AG10803 (cell line): ENCODE measurements at regions not wholly inside any gene's neighbourhood (a gene's known extent, or its start where the extent isn't known, plus 50 kb on each side); places are given as distances from the start of the nearest gene placed in this dataset.

ENCODE experiments used
- DNase-seq: peaks from one replicate; pipeline ENCODE4 v3.0.0; 2010; ENCODE audit warnings: low read depth
- H3K4me3 ChIP-seq: 2 replicates; pipeline ENCODE4 v1.5.1; 2011; ENCODE audit warnings: mild to moderate bottlenecking, low read length, control low read depth
- TF ChIP-seq, protein P1 (sequence below): conservative IDR thresholded peaks from 2 replicates; pipeline ENCODE4 v1.5.1; 2011; ENCODE audit warnings: mild to moderate bottlenecking, low read length, control low read depth, inconsistent platforms

DNA sequence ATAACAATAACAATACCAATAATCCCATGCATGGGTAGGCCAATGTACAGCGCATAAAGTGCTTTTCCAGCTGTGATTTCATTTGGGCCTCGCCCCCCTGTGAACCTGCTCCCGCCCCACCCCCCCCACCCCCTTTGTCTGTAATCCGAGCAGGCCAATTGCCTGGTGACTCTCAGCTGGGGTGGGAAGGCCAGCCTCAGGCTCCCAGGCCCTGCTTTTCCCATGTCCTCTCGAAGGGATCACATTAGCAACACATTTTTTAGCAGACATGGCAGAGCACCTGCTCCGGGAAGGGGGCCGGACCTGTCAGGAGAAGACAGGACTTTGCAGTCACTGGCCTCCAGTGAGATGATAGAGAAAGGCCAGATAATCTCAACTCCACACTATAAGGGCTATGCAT is 439.3 kb downstream of the RPS24 start:
- H3K4me3 ChIP-seq, result no peak overlapping the region
- TF ChIP-seq, protein P1, sequence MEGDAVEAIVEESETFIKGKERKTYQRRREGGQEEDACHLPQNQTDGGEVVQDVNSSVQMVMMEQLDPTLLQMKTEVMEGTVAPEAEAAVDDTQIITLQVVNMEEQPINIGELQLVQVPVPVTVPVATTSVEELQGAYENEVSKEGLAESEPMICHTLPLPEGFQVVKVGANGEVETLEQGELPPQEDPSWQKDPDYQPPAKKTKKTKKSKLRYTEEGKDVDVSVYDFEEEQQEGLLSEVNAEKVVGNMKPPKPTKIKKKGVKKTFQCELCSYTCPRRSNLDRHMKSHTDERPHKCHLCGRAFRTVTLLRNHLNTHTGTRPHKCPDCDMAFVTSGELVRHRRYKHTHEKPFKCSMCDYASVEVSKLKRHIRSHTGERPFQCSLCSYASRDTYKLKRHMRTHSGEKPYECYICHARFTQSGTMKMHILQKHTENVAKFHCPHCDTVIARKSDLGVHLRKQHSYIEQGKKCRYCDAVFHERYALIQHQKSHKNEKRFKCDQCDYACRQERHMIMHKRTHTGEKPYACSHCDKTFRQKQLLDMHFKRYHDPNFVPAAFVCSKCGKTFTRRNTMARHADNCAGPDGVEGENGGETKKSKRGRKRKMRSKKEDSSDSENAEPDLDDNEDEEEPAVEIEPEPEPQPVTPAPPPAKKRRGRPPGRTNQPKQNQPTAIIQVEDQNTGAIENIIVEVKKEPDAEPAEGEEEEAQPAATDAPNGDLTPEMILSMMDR, result no peak
- no peak for DNase-seq

DNA sequence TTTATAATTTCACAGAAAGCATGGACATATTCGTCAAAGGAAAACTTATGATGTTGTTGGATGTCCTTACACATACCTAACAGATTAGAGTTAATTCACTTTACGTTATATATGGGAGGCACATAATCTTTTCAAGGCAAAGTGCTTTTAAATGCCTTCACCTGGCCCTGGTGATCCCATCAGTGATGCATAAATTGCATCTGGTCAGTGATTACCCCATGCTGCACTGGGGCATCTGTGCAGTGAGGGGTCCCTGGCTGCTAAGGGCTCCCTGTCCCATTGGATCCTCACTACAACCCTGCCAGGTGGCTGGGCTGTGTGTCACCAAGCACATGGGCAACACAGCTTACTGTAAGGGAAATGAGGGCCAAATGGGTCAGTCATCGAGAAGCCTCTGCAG is 441.1 kb downstream of the RPS24 start:
- TF ChIP-seq, protein P1, result no peak
- no peak for DNase-seq

DNA sequence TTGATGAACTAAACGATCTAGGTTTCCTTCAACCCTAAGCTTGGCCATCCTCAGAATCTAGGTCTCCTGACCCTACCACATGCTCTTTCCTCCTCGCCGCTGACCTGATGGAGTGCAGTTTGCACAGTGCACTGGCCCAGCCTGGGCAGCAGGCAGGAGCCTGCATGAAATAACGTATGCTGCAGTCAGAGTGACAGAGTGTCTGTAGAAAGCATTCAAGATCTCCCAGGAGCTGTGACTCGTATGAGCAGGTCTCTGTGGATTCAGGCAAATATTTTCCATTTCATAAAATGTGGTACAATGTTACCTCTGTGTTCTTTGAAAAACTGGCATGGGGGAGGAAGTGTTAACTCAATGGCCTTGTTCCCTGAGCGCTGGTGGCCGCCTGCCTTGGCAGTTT is 441.8 kb downstream of the RPS24 start:
- TF ChIP-seq, protein P1, result no peak
- H3K4me3 ChIP-seq, result no peak overlapping the region
- DNase-seq, result no peak

More for the DNA sequence above, 441.1 kb downstream of the RPS24 start:
- no peak overlapping the region for H3K4me3 ChIP-seq

DNA sequence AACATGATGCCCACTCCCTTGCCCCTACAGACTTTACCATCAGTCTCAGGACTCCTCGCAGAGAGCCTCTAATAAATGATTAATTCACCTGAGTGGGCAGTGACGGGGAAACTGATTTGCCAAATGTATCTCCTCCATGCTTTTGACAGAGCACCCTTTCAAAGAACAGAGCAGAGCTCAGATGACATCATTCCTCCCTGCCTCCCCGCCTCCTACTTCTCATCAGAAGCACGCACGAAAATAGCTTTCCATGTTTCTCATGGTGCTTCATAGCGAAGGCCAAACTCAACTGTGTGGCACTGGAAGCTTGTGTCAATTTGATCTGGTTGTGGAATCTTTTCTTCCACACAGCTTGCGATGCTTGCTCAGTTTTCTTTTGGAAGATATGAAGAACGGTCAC is 442.5 kb downstream of the RPS24 start:
- H3K4me3 ChIP-seq, result no peak overlapping the region
- TF ChIP-seq, protein P1, result no peak
- DNase-seq, result no peak

DNA sequence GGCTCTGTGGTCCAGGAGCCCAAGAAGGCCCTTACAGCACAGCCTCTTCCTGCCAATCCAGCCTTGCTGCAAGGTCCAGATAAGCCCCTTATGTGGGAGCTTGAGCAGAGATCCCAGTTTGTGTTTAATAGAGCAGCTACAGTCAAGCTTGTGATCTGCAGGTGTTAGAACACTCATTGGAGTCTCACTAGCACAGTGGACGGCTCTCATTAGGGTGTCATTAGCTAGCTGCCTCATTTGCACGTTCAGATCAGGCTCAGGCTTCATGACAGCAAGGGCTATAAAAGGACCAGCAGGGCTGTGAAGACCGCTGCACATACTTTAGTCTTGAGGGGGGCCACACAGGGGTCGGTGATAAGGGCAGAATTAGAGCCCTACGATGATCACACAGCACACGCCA is 443.2 kb downstream of the RPS24 start:
- DNase-seq, result no peak
- TF ChIP-seq, protein P1, result no peak
- H3K4me3 ChIP-seq, result no peak overlapping the region

DNA sequence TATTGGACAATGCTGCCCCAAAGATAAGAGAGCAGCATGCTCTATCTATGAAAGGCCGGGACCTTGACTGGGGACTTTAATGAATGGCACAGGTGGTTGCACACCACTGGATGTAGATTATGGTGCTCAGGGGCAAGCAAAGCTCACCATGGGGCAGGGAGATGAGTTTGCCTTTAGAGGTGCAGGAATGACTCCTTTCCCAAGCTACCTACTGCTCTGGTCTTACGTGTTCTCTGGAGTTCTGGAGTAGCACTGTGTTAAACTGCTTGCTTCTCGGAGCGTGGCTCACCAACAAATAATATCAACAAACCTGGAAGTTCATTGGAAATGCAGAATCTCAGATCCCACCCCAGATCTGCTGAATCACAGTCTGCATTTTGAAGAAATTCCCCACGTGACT is 445.3 kb downstream of the RPS24 start:
- DNase-seq, result no peak
- TF ChIP-seq, protein P1, result no peak

DNA sequence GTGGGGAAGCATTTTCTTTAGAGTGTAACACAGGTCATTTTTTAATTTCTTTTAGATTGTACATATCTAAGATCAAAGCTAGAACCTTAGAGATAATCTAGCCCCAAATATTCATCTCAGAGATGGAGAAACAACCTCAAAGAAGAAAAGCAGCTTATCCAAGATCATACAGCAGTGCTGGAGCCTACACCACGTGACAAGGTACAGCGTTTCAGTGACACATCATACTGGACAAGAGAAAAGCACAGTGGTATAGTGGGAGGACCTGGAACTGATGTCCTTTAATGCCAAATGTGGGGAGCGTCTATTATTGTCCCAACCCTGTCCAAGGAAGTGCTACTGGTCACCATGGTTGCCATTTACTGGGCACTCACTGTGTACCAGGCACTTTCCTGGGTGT is 445.8 kb downstream of the RPS24 start:
- H3K4me3 ChIP-seq, result no peak overlapping the region
- TF ChIP-seq, protein P1, result no peak
- DNase-seq, result no peak

More for the DNA sequence above, 445.3 kb downstream of the RPS24 start:
- no peak overlapping the region for H3K4me3 ChIP-seq
